Smooth muscle cell (in vitro differentiated cells): ENCODE measurements at regions not wholly inside any gene's neighbourhood (a gene's known extent, or its start where the extent isn't known, plus 50 kb on each side); places are given as distances from the start of the nearest gene placed in this dataset.

Experiments used
- DNase-seq: peaks from one replicate; lab custom pipeline; 2025; ENCODE audit not compliant: unreplicated experiment; lab: John Stamatoyannopoulos, UW
- H2AFZ ChIP-seq: fragments of 200-600 bp; sonication (generic); 2 replicates; pipeline ENCODE4 v1.6.0; 2016; ENCODE audit warnings: antibody characterized with exemption, low read depth, mild to moderate bottlenecking
- H3F3A ChIP-seq: fragments of 200-600 bp; sonication (generic); 2 replicates; pipeline ENCODE4 v1.6.0; 2017; ENCODE audit warnings: antibody characterized with exemption, low read depth
- H3K27ac ChIP-seq: fragments of 200-600 bp; sonication (generic); 2 replicates; pipeline ENCODE4 v1.5.1; 2016; ENCODE audit warnings: low read depth, mild to moderate bottlenecking
- H3K27me3 ChIP-seq: fragments of 200-600 bp; sonication (generic); 2 replicates; pipeline ENCODE4 v1.6.1; 2016; ENCODE audit warnings: low read depth, mild to moderate bottlenecking
- H3K36me3 ChIP-seq: fragments of 200-600 bp; sonication (generic); 2 replicates; pipeline ENCODE4 v1.5.1; 2016; ENCODE audit warnings: low read depth
- H3K4me1 ChIP-seq: fragments of 200-600 bp; sonication (generic); 2 replicates; pipeline ENCODE4 v1.5.1; 2016; ENCODE audit warnings: low read depth
- H3K4me2 ChIP-seq: fragments of 200-600 bp; sonication (generic); 2 replicates; pipeline ENCODE4 v1.6.0; 2016; ENCODE audit warnings: mild to moderate bottlenecking
- H3K4me3 ChIP-seq: fragments of 200-600 bp; sonication (generic); 2 replicates; pipeline ENCODE4 v1.5.1; 2016; ENCODE audit warnings: mild to moderate bottlenecking
- H3K79me2 ChIP-seq: fragments of 200-600 bp; sonication (generic); 2 replicates; pipeline ENCODE4 v1.6.0; 2016; ENCODE audit warnings: low read depth, mild to moderate bottlenecking
- H3K9ac ChIP-seq: fragments of 200-600 bp; sonication (generic); 2 replicates; pipeline ENCODE4 v1.6.0; 2016; ENCODE audit warnings: low read depth
- H3K9me3 ChIP-seq: fragments of 200-600 bp; sonication (generic); replicated peaks from 2 replicates; pipeline ENCODE4 v1.5.1; 2016; ENCODE audit warnings: low read depth
- H4K20me1 ChIP-seq: fragments of 200-600 bp; sonication (generic); 2 replicates; pipeline ENCODE4 v1.6.0; 2016; ENCODE audit warnings: low read depth
- WGBS: methylation state at CpG from one replicate; pipeline ENCODE4 v1.1.7; 2016; ENCODE audit warnings: low lambda C conversion rate; 5-methylcytosine and 5-hydroxymethylcytosine counted together
- TF ChIP-seq, protein P1 (sequence below): fragments of 200-600 bp; sonication (generic); IDR thresholded peaks from 2 replicates; pipeline ENCODE4 v1.5.1; 2017; ENCODE audit warnings: borderline replicate concordance, mild to moderate bottlenecking, antibody characterized with exemption; ENCODE audit not compliant: insufficient read depth, poor library complexity, severe bottlenecking

DNA sequence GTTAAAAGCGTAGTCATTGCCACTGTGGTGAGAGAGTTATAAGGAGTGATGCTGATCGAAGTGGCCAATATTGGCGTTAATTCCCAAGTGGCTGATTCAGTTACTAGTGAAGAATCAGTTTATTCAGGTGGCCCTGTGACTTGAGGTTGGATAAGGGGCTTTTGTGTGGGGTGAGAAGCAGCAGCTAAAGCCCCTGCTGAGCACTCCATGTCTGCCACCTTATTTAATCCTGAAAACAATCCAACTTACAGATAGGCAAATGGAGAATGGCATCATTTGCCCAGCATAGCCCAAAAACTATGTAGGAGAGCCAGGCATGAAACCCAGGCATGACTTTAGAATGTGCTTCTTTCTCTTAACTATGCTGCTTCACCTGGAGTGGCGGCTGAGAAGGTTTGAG lies 222.8 kb upstream of the KLF6 start:
- no peak overlapping the region for H2AFZ ChIP-seq
- TF ChIP-seq, protein P1, sequence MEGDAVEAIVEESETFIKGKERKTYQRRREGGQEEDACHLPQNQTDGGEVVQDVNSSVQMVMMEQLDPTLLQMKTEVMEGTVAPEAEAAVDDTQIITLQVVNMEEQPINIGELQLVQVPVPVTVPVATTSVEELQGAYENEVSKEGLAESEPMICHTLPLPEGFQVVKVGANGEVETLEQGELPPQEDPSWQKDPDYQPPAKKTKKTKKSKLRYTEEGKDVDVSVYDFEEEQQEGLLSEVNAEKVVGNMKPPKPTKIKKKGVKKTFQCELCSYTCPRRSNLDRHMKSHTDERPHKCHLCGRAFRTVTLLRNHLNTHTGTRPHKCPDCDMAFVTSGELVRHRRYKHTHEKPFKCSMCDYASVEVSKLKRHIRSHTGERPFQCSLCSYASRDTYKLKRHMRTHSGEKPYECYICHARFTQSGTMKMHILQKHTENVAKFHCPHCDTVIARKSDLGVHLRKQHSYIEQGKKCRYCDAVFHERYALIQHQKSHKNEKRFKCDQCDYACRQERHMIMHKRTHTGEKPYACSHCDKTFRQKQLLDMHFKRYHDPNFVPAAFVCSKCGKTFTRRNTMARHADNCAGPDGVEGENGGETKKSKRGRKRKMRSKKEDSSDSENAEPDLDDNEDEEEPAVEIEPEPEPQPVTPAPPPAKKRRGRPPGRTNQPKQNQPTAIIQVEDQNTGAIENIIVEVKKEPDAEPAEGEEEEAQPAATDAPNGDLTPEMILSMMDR: no peak
- no peaks in the 10 kb centered on the region for H4K20me1 ChIP-seq
- DNase-seq: no peak
- H3K9ac ChIP-seq: no peak overlapping the region
- H3F3A ChIP-seq: peaks cover 5% of the 10 kb centered on the region
- H3K36me3 ChIP-seq: no peaks in the 10 kb centered on the region
- H3K4me1 ChIP-seq: no peaks in the 10 kb centered on the region
- no peaks in the 10 kb centered on the region for H3K9me3 ChIP-seq
- WGBS: 92% methylated on average over 4 of the region's 4 CpGs
- H3K27ac ChIP-seq: no peak overlapping the region
- H3K27me3 ChIP-seq: no peaks in the 10 kb centered on the region
- H3K4me3 ChIP-seq: no peak overlapping the region
- H3K79me2 ChIP-seq: no peaks in the 10 kb centered on the region
- no peak overlapping the region for H3K4me2 ChIP-seq

DNA sequence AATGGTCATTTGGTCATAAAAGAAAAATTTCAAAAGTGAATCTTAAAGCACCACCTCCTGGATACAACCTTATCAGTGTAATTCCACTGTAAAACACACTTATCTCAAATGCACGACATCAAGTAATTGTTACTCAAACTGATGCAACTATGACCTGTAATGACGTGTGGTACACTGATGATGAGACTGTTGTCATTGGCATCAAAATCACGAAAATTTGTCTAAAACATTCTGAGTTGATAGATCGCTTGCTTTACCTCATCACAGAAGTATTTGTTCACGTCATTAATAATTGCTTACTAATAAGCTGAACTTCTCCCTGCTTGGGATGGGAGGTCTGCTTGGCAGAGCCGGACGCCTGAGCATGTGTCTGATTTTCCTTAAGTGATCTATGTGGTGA lies 221.8 kb upstream of the KLF6 start:
- DNase-seq: no peak
- Histone ChIP-seq H3F3A (peaks cover 5% of the 10 kb centered on the region), H3K27me3 (no peaks in the 10 kb centered on the region), H3K4me2 (no peak overlapping the region), H3K4me1 (no peaks in the 10 kb centered on the region), H3K9me3 (no peaks in the 10 kb centered on the region), H3K36me3 (no peaks in the 10 kb centered on the region), H3K27ac (no peak overlapping the region), H2AFZ (no peak overlapping the region), H4K20me1 (no peaks in the 10 kb centered on the region), H3K9ac (no peak overlapping the region), H3K4me3 (no peak overlapping the region), H3K79me2 (no peaks in the 10 kb centered on the region)
- 85% methylated on average over 7 of the region's 7 CpGs for WGBS
- TF ChIP-seq, protein P1: no peak

DNA sequence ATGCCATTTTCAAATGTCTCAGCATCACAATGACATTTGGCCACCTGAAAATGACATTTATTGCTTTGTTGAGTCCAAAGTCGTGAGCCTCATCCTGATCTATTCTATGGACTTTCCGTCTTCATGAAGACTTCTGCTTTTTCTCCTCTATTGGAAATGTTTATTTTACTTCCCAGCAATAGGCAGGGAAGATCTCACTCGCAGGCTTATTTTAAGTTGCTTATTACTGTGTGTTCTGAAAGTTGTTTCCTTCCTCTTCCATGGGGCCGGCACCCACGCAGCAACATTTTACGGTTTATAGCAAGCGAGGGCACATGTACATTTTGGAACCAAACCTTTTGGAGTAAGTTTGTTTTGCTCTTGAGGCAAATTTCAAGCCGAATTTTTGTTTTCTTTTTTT lies 221.0 kb upstream of the KLF6 start:
- H3K27me3 ChIP-seq: no peaks in the 10 kb centered on the region
- no peaks in the 10 kb centered on the region for H3K79me2 ChIP-seq
- no peaks in the 10 kb centered on the region for H4K20me1 ChIP-seq
- peak overlapping the region; percentile 24 for H3K27ac ChIP-seq
- H3K36me3 ChIP-seq: no peaks in the 10 kb centered on the region
- TF ChIP-seq, protein P1: no peak
- peak overlapping the region; percentile 84 for H2AFZ ChIP-seq
- H3K9ac ChIP-seq: no peak overlapping the region
- H3F3A ChIP-seq: peaks cover 5% of the 10 kb centered on the region
- peak overlapping the region; percentile 30 for H3K4me2 ChIP-seq
- no peaks in the 10 kb centered on the region for H3K4me1 ChIP-seq
- WGBS: 55% methylated on average over 8 of the region's 8 CpGs
- no peak for DNase-seq
- H3K9me3 ChIP-seq: no peaks in the 10 kb centered on the region
- no peak overlapping the region for H3K4me3 ChIP-seq

DNA sequence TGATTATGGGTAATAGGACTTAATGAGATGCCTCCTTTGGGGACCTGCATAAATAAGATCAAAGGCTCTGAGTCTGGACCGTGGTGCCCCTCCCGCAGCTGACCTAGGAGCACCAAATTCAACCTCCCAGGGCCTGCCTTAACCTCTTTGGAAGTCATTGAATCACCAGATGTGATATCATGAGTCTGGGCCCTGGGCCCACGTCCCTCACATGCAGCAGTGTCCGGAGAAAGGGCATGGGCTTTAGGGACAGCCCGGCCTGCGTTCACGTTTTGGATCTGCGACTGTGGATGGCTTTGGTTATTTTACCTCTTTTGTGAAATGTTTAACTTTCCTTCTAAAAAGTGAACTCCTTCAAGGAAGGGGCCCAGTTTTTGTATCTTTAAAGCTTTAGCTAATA lies 220.0 kb upstream of the KLF6 start:
- no peaks in the 10 kb centered on the region for H4K20me1 ChIP-seq
- H3K79me2 ChIP-seq: no peaks in the 10 kb centered on the region
- H3K4me3 ChIP-seq: no peak overlapping the region
- peak overlapping the region; percentile 11 for H2AFZ ChIP-seq
- TF ChIP-seq, protein P1: no peak
- no peak for DNase-seq
- H3K9ac ChIP-seq: no peak overlapping the region
- H3K36me3 ChIP-seq: no peaks in the 10 kb centered on the region
- peaks cover 5% of the 10 kb centered on the region for H3F3A ChIP-seq
- no peak overlapping the region for H3K27ac ChIP-seq
- H3K27me3 ChIP-seq: no peaks in the 10 kb centered on the region
- H3K4me1 ChIP-seq: no peaks in the 10 kb centered on the region
- H3K9me3 ChIP-seq: no peaks in the 10 kb centered on the region
- WGBS: 91% methylated on average over 8 of the region's 8 CpGs
- no peak overlapping the region for H3K4me2 ChIP-seq
